ENCODE measurements at regions not wholly inside any gene's neighbourhood (a gene's known extent, or its start where the extent isn't known, plus 50 kb on each side); places are given as distances from the start of the nearest gene placed in this dataset.

GRCh38 chr14:65267856-65268255 is 144.7 kb upstream of the FUT8 start:
- TF ChIP-seq EZH2 (IDR thresholded peaks at IDR 0.05; ENCODE audit: insufficient read depth, poor library complexity, severe bottlenecking) (no peak), EZH2phosphoT487 (IDR thresholded peaks at IDR 0.05; ENCODE audit: insufficient read depth, low read depth) (no peak)
